ENCODE measurements at regions not wholly inside any gene's neighbourhood (a gene's known extent, or its start where the extent isn't known, plus 50 kb on each side); places are given as distances from the start of the nearest gene placed in this dataset.

GRCh38 chr9:118148990-118149389 lies 444.8 kb downstream of the TLR4 start:
- Histone ChIP-seq H3K27ac (no peak overlapping the region), H3K4me3 (no peak overlapping the region)

- no peak overlapping the region for H3K27ac ChIP-seq
- no peak overlapping the region for H3K4me3 ChIP-seq
These were observed 452.6 kb downstream of the TLR4 start for GRCh38 chr9:118156846-118157245.

- Histone ChIP-seq H3K27ac (no peak overlapping the region), H3K4me3 (no peak overlapping the region)
These were observed 458.5 kb downstream of the TLR4 start for GRCh38 chr9:118162716-118163115.

GRCh38 chr9:118163751-118164150 lies 459.5 kb downstream of the TLR4 start:
- Histone ChIP-seq H3K4me3 (no peak overlapping the region), H3K27ac (no peak overlapping the region)

GRCh38 chr9:118165451-118165850 lies 461.2 kb downstream of the TLR4 start:
- H3K27ac ChIP-seq = no peak overlapping the region
- H3K4me3 ChIP-seq = no peak overlapping the region

- H3K27ac ChIP-seq = no peak overlapping the region
- no peak overlapping the region for H3K4me3 ChIP-seq
These were observed 466.1 kb downstream of the TLR4 start for GRCh38 chr9:118170032-118170955.

GRCh38 chr9:118177241-118177640 lies 473.0 kb downstream of the TLR4 start:
- no peak overlapping the region for H3K4me3 ChIP-seq
- no peak overlapping the region for H3K27ac ChIP-seq

GRCh38 chr9:118183576-118183975 lies 479.4 kb downstream of the TLR4 start:
- no peak overlapping the region for H3K27ac ChIP-seq
- no peak overlapping the region for H3K4me3 ChIP-seq

GRCh38 chr9:118187408-118187807 lies 483.2 kb downstream of the TLR4 start:
- H3K27ac ChIP-seq = no peak overlapping the region
- H3K4me3 ChIP-seq = no peak overlapping the region

GRCh38 chr9:118189615-118190014 lies 485.4 kb downstream of the TLR4 start:
- Histone ChIP-seq H3K4me3 (no peak overlapping the region), H3K27ac (no peak overlapping the region)

GRCh38 chr9:118192807-118193206 lies 488.6 kb downstream of the TLR4 start:
- no peak overlapping the region for H3K4me3 ChIP-seq
- no peak overlapping the region for H3K27ac ChIP-seq

GRCh38 chr9:118209343-118209742 lies 505.1 kb downstream of the TLR4 start:
- H3K27ac ChIP-seq = no peak overlapping the region
- no peak overlapping the region for H3K4me3 ChIP-seq

GRCh38 chr9:118215549-118215948 lies 511.3 kb downstream of the TLR4 start:
- Histone ChIP-seq H3K4me3 (no peak overlapping the region), H3K27ac (no peak overlapping the region)

- H3K4me3 ChIP-seq = no peak overlapping the region
- no peak overlapping the region for H3K27ac ChIP-seq
These were observed 518.2 kb downstream of the TLR4 start for GRCh38 chr9:118222375-118222774.

- Histone ChIP-seq H3K27ac (no peak overlapping the region), H3K4me3 (no peak overlapping the region)
These were observed 518.9 kb downstream of the TLR4 start for GRCh38 chr9:118223111-118223510.

GRCh38 chr9:118230329-118230728 lies 526.1 kb downstream of the TLR4 start:
- Histone ChIP-seq H3K4me3 (no peak overlapping the region), H3K27ac (no peak overlapping the region)

GRCh38 chr9:118236625-118237024 lies 532.4 kb downstream of the TLR4 start:
- no peak overlapping the region for H3K4me3 ChIP-seq

GRCh38 chr9:118238139-118238538 lies 533.9 kb downstream of the TLR4 start:
- no peak overlapping the region for H3K27ac ChIP-seq
- no peak overlapping the region for H3K4me3 ChIP-seq

More at GRCh38 chr9:118236625-118237024, 532.4 kb downstream of the TLR4 start:
- H3K27ac ChIP-seq = no peak overlapping the region

- Histone ChIP-seq H3K4me3 (no peak overlapping the region), H3K27ac (no peak overlapping the region)
These were observed 547.8 kb downstream of the TLR4 start for GRCh38 chr9:118252027-118252426.

- H3K27ac ChIP-seq = no peak overlapping the region
- no peak overlapping the region for H3K4me3 ChIP-seq
These were observed 558.0 kb downstream of the TLR4 start for GRCh38 chr9:118262191-118262590.

GRCh38 chr9:118263949-118264348 lies 559.7 kb downstream of the TLR4 start:
- H3K27ac ChIP-seq = no peak overlapping the region
- no peak overlapping the region for H3K4me3 ChIP-seq

GRCh38 chr9:118268046-118268445 lies 563.8 kb downstream of the TLR4 start:
- no peak overlapping the region for H3K27ac ChIP-seq
- H3K4me3 ChIP-seq = no peak overlapping the region

Measured in skin epidermis (tissue), 12 donors.